ENCODE measurements at regions not wholly inside any gene's neighbourhood (a gene's known extent, or its start where the extent isn't known, plus 50 kb on each side); places are given as distances from the start of the nearest gene placed in this dataset.

DNA sequence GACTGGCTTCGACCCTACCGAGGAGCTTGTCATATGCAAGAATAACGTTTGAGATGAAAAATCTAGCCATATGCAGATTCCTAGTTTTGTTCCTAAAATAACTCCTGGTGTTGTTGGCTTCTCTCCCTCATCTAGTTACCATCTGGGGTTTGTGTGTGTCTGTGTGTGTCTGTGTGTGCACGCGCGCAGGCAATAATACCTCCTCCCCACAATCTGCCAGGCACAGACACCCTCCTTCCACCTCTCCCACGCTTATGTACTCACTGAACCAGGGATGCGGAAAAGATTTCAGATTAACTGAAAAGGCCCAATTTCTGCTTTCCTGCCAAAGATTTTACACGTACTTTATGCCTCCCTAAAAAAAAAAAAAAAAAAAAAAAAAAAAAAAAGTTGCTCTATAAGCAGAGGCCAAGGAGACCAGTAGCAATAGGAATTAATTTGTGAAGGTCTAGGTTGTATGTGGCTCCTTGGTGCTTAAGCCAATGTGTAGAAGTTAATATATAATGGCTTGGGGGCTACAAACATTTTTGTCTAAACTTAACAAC lies 452.7 kb downstream of the NUF2 start:
- no peaks in the 10 kb centered on the region for H3K9me3 ChIP-seq (ENCODE audit: low read length)
- H3K79me2 ChIP-seq (replicated peaks; ENCODE audit: insufficient read depth, low read length), result no peaks in the 10 kb centered on the region
- H3K4me2 ChIP-seq (ENCODE audit: low read length), result no peak overlapping the region
- no peaks in the 10 kb centered on the region for H4K20me1 ChIP-seq (ENCODE audit: insufficient read depth)
- H3K9ac ChIP-seq (ENCODE audit: low read length), result no peak overlapping the region
- H3K27ac ChIP-seq (ENCODE audit: low read length), result no peak overlapping the region
- H3K9me2 ChIP-seq (ENCODE audit: insufficient read depth, low read length), result no peaks in the 10 kb centered on the region
- no peak overlapping the region for H3K4me3 ChIP-seq (ENCODE audit: low read length)
- H3K27me3 ChIP-seq (ENCODE audit: insufficient read depth, low read depth, low read length), result no peaks in the 10 kb centered on the region
- H3F3A ChIP-seq (ENCODE audit: insufficient read depth, low read length, poor library complexity, severe bottlenecking), result no peaks in the 10 kb centered on the region
- no peaks in the 10 kb centered on the region for H3K36me3 ChIP-seq (ENCODE audit: insufficient read depth, low read length)
- no peak for TF ChIP-seq RAD21 (conservative IDR thresholded peaks at IDR 0.05)
- no peak for TF ChIP-seq TAF1 (IDR thresholded peaks at IDR 0.05; ENCODE audit: low read depth)
- no peak for TF ChIP-seq EZH2 (IDR thresholded peaks at IDR 0.05; ENCODE audit: borderline replicate concordance, insufficient read depth, low read length, poor library complexity, severe bottlenecking)
- TF ChIP-seq MXI1 (conservative IDR thresholded peaks at IDR 0.05; ENCODE audit: poor library complexity, severe bottlenecking), result no peak
- TF ChIP-seq, protein P1, sequence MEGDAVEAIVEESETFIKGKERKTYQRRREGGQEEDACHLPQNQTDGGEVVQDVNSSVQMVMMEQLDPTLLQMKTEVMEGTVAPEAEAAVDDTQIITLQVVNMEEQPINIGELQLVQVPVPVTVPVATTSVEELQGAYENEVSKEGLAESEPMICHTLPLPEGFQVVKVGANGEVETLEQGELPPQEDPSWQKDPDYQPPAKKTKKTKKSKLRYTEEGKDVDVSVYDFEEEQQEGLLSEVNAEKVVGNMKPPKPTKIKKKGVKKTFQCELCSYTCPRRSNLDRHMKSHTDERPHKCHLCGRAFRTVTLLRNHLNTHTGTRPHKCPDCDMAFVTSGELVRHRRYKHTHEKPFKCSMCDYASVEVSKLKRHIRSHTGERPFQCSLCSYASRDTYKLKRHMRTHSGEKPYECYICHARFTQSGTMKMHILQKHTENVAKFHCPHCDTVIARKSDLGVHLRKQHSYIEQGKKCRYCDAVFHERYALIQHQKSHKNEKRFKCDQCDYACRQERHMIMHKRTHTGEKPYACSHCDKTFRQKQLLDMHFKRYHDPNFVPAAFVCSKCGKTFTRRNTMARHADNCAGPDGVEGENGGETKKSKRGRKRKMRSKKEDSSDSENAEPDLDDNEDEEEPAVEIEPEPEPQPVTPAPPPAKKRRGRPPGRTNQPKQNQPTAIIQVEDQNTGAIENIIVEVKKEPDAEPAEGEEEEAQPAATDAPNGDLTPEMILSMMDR (IDR thresholded peaks at IDR 0.05; ENCODE audit: poor library complexity, severe bottlenecking), result no peak
- TF ChIP-seq, protein P2, sequence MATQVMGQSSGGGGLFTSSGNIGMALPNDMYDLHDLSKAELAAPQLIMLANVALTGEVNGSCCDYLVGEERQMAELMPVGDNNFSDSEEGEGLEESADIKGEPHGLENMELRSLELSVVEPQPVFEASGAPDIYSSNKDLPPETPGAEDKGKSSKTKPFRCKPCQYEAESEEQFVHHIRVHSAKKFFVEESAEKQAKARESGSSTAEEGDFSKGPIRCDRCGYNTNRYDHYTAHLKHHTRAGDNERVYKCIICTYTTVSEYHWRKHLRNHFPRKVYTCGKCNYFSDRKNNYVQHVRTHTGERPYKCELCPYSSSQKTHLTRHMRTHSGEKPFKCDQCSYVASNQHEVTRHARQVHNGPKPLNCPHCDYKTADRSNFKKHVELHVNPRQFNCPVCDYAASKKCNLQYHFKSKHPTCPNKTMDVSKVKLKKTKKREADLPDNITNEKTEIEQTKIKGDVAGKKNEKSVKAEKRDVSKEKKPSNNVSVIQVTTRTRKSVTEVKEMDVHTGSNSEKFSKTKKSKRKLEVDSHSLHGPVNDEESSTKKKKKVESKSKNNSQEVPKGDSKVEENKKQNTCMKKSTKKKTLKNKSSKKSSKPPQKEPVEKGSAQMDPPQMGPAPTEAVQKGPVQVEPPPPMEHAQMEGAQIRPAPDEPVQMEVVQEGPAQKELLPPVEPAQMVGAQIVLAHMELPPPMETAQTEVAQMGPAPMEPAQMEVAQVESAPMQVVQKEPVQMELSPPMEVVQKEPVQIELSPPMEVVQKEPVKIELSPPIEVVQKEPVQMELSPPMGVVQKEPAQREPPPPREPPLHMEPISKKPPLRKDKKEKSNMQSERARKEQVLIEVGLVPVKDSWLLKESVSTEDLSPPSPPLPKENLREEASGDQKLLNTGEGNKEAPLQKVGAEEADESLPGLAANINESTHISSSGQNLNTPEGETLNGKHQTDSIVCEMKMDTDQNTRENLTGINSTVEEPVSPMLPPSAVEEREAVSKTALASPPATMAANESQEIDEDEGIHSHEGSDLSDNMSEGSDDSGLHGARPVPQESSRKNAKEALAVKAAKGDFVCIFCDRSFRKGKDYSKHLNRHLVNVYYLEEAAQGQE (IDR thresholded peaks at IDR 0.05; ENCODE audit: borderline replicate concordance), result no peak
- TF ChIP-seq EP300 (conservative IDR thresholded peaks at IDR 0.05; ENCODE audit: poor library complexity, severe bottlenecking), result no peak
- no peak for TF ChIP-seq SMC3 (conservative IDR thresholded peaks at IDR 0.05; ENCODE audit: poor library complexity)
- no peak for TF ChIP-seq POLR2AphosphoS5 (IDR thresholded peaks at IDR 0.05)
- no peak overlapping the region for H2AFZ ChIP-seq (ENCODE audit: low read depth, low read length)

DNA sequence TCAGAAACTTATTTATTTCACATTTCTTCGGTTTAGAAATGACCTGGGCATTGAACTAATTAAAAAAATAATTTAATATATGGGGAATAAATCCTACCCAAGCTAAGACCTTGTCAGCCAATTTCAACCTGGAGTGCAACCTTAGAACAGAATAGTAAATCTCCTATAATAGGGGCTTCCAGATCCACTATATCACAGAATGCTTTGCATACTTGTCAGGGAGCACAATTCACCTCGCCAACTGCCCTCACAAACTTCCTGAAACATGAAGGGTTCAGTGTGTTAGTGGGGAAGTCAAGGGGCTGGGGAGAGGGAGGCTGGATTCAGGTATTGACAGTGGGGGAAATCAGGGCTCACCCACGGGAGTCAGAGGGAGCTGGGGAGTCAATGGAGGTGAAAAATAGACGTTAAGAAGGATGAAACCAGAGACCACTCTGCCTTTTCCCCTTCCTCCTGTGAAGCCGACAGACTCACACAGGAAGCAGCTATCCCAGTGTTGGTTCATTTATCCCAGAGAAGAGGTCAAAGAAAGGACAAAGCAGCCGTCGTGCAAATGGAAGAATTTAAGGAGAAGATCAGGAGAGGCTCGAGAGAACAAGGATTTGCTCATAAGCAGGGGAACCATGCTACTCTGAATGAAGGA lies 453.3 kb downstream of the NUF2 start:
- Histone ChIP-seq H3K27me3 (ENCODE audit: insufficient read depth, low read depth, low read length) (no peaks in the 10 kb centered on the region), H3K9me3 (ENCODE audit: low read length) (no peaks in the 10 kb centered on the region), H2AFZ (ENCODE audit: low read depth, low read length) (no peak overlapping the region), H4K20me1 (ENCODE audit: insufficient read depth) (no peaks in the 10 kb centered on the region), H3K4me2 (ENCODE audit: low read length) (no peak overlapping the region), H3K4me3 (ENCODE audit: low read length) (no peak overlapping the region), H3K36me3 (ENCODE audit: insufficient read depth, low read length) (no peaks in the 10 kb centered on the region), H3K9ac (ENCODE audit: low read length) (no peak overlapping the region), H3K27ac (ENCODE audit: low read length) (no peak overlapping the region), H3F3A (ENCODE audit: insufficient read depth, low read length, poor library complexity, severe bottlenecking) (no peaks in the 10 kb centered on the region), H3K79me2 (replicated peaks; ENCODE audit: insufficient read depth, low read length) (no peaks in the 10 kb centered on the region), H3K9me2 (ENCODE audit: insufficient read depth, low read length) (no peaks in the 10 kb centered on the region)
- TF ChIP-seq EZH2 (IDR thresholded peaks at IDR 0.05; ENCODE audit: borderline replicate concordance, insufficient read depth, low read length, poor library complexity, severe bottlenecking), result no peak
- TF ChIP-seq EP300 (conservative IDR thresholded peaks at IDR 0.05; ENCODE audit: poor library complexity, severe bottlenecking), result no peak
- no peak for TF ChIP-seq TAF1 (IDR thresholded peaks at IDR 0.05; ENCODE audit: low read depth)
- TF ChIP-seq, protein P2 (IDR thresholded peaks at IDR 0.05; ENCODE audit: borderline replicate concordance), result no peak

All from neural cell (in vitro differentiated cells).